ENCODE measurements at regions not wholly inside any gene's neighbourhood (a gene's known extent, or its start where the extent isn't known, plus 50 kb on each side); places are given as distances from the start of the nearest gene placed in this dataset.

GRCh38 chr12:30866256-30866655 is 60.3 kb upstream of the TSPAN11 start:
- no peak for DNase-seq (ENCODE audit: low read depth in 2 of 2)
- Histone ChIP-seq H3K36me3 (ENCODE audit: control insufficient read depth, insufficient read depth, low read length) (no peaks in the 10 kb centered on the region), H3K4me3 (replicated peaks in 1 of 4; ENCODE audit: control extremely low read depth in 1 of 4, insufficient read depth in 1 of 4, low read depth in 3 of 4, low read length in 4 of 4) (no peak overlapping the region), H3K27ac (ENCODE audit: insufficient read depth, low read length) (no peak overlapping the region), H3K4me1 (ENCODE audit: control insufficient read depth, extremely low read depth, insufficient read depth, low read length) (no peaks in the 10 kb centered on the region), H3K79me2 (ENCODE audit: control insufficient read depth, insufficient read depth, low read length) (no peaks in the 10 kb centered on the region), H3K9ac (ENCODE audit: insufficient read depth, low read length) (no peak overlapping the region), H2AFZ (ENCODE audit: low read length) (no peak overlapping the region), H3K9me3 (ENCODE audit: control insufficient read depth, insufficient read depth, low read depth, low read length) (no peaks in the 10 kb centered on the region), H3K27me3 (ENCODE audit: control insufficient read depth, insufficient read depth, low read length) (no peaks in the 10 kb centered on the region), H3K4me2 (ENCODE audit: extremely low read depth, insufficient read depth, low read length) (no peak overlapping the region), H4K20me1 (ENCODE audit: control insufficient read depth, extremely low read depth, insufficient read depth, low read length) (no peaks in the 10 kb centered on the region)
- TF ChIP-seq, protein P1, sequence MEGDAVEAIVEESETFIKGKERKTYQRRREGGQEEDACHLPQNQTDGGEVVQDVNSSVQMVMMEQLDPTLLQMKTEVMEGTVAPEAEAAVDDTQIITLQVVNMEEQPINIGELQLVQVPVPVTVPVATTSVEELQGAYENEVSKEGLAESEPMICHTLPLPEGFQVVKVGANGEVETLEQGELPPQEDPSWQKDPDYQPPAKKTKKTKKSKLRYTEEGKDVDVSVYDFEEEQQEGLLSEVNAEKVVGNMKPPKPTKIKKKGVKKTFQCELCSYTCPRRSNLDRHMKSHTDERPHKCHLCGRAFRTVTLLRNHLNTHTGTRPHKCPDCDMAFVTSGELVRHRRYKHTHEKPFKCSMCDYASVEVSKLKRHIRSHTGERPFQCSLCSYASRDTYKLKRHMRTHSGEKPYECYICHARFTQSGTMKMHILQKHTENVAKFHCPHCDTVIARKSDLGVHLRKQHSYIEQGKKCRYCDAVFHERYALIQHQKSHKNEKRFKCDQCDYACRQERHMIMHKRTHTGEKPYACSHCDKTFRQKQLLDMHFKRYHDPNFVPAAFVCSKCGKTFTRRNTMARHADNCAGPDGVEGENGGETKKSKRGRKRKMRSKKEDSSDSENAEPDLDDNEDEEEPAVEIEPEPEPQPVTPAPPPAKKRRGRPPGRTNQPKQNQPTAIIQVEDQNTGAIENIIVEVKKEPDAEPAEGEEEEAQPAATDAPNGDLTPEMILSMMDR (conservative IDR thresholded peaks at IDR 0.05 in 1 of 2, IDR thresholded peaks at IDR 0.05 in 1 of 2; ENCODE audit: low read depth in 1 of 2, low read length in 2 of 2): no peak
- no peak for TF ChIP-seq EZH2 (IDR thresholded peaks at IDR 0.05; ENCODE audit: low read length, missing control alignments)

DNA sequence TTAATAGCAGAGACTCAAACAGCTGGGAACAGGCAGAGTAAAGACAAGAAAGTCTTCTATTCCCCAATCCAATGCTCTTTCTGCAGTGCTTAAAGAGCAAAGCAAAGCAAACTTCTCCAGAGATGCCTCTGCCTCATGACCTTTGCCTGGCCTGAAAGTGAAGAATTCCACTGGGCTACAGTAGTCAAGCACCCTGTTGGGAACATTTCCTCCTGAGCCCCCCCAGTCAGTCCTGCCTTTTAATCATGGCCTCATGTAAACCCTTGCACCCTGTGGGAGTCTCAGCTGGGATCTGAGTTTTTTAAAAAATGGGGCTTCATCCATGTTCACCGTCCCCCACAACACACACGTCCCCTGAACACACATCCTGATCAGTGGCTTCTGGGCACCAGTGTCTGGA is 62.7 kb upstream of the TSPAN11 start:
- Histone ChIP-seq H3K4me3 (replicated peaks in 1 of 4; ENCODE audit: control extremely low read depth in 1 of 4, insufficient read depth in 1 of 4, low read depth in 3 of 4, low read length in 4 of 4) (no peak overlapping the region), H4K20me1 (ENCODE audit: control insufficient read depth, extremely low read depth, insufficient read depth, low read length) (no peaks in the 10 kb centered on the region), H3K4me2 (ENCODE audit: extremely low read depth, insufficient read depth, low read length) (no peak overlapping the region), H2AFZ (ENCODE audit: low read length) (no peak overlapping the region), H3K9ac (ENCODE audit: insufficient read depth, low read length) (no peak overlapping the region), H3K36me3 (ENCODE audit: control insufficient read depth, insufficient read depth, low read length) (no peaks in the 10 kb centered on the region), H3K4me1 (ENCODE audit: control insufficient read depth, extremely low read depth, insufficient read depth, low read length) (no peaks in the 10 kb centered on the region), H3K79me2 (ENCODE audit: control insufficient read depth, insufficient read depth, low read length) (no peaks in the 10 kb centered on the region), H3K27ac (ENCODE audit: insufficient read depth, low read length) (no peak overlapping the region), H3K9me3 (ENCODE audit: control insufficient read depth, insufficient read depth, low read depth, low read length) (no peaks in the 10 kb centered on the region), H3K27me3 (ENCODE audit: control insufficient read depth, insufficient read depth, low read length) (no peaks in the 10 kb centered on the region)
- DNase-seq (ENCODE audit: low read depth in 2 of 2): no peak
- no peak for TF ChIP-seq EZH2 (IDR thresholded peaks at IDR 0.05; ENCODE audit: low read length, missing control alignments)
- TF ChIP-seq, protein P1 (conservative IDR thresholded peaks at IDR 0.05 in 1 of 2, IDR thresholded peaks at IDR 0.05 in 1 of 2; ENCODE audit: low read depth in 1 of 2, low read length in 2 of 2): no peak

- TF ChIP-seq, protein P1 (conservative IDR thresholded peaks at IDR 0.05 in 1 of 2, IDR thresholded peaks at IDR 0.05 in 1 of 2; ENCODE audit: low read depth in 1 of 2, low read length in 2 of 2): no peak
- no peak for TF ChIP-seq EZH2 (IDR thresholded peaks at IDR 0.05; ENCODE audit: low read length, missing control alignments)
- H3K9ac ChIP-seq (ENCODE audit: insufficient read depth, low read length): no peak overlapping the region
- H3K4me2 ChIP-seq (ENCODE audit: extremely low read depth, insufficient read depth, low read length): no peak overlapping the region
- H3K4me1 ChIP-seq (ENCODE audit: control insufficient read depth, extremely low read depth, insufficient read depth, low read length): no peaks in the 10 kb centered on the region
- DNase-seq (ENCODE audit: low read depth in 2 of 2): peak; percentile 18 to 54
- no peak overlapping the region for H2AFZ ChIP-seq (ENCODE audit: low read length)
- H3K4me3 ChIP-seq (replicated peaks in 1 of 4; ENCODE audit: control extremely low read depth in 1 of 4, insufficient read depth in 1 of 4, low read depth in 3 of 4, low read length in 4 of 4): no peak overlapping the region
- no peaks in the 10 kb centered on the region for H3K36me3 ChIP-seq (ENCODE audit: control insufficient read depth, insufficient read depth, low read length)
- H3K27me3 ChIP-seq (ENCODE audit: control insufficient read depth, insufficient read depth, low read length): no peaks in the 10 kb centered on the region
- no peaks in the 10 kb centered on the region for H4K20me1 ChIP-seq (ENCODE audit: control insufficient read depth, extremely low read depth, insufficient read depth, low read length)
- H3K79me2 ChIP-seq (ENCODE audit: control insufficient read depth, insufficient read depth, low read length): no peaks in the 10 kb centered on the region
- H3K9me3 ChIP-seq (ENCODE audit: control insufficient read depth, insufficient read depth, low read depth, low read length): no peaks in the 10 kb centered on the region
- H3K27ac ChIP-seq (ENCODE audit: insufficient read depth, low read length): no peak overlapping the region
Observed at GRCh38 chr12:30862486-30862885, 64.1 kb upstream of the TSPAN11 start.
